Ovary (tissue), 7 donors: ENCODE measurements at regions not wholly inside any gene's neighbourhood (a gene's known extent, or its start where the extent isn't known, plus 50 kb on each side); places are given as distances from the start of the nearest gene placed in this dataset.

ENCODE experiments used
- DNase-seq, 5 donors: peaks; one replicate each; pipeline ENCODE4 v3.0.0-alpha.2; 2019 to 2020
- H3K27ac ChIP-seq, 2 donors: fragments of 200-600 bp; one replicate each; pipeline versions ENCODE4 v1.5.1 to v1.8.0; 2019 to 2022
- H3K27me3 ChIP-seq: fragments of 200-600 bp; one replicate; pipeline ENCODE4 v1.8.0; 2022
- H3K36me3 ChIP-seq: fragments of 200-600 bp; sonication (generic); one replicate; pipeline ENCODE4 v1.5.1; 2019
- H3K4me1 ChIP-seq: one replicate; pipeline ENCODE4 v1.8.1; 2013; ENCODE audit warnings: mild to moderate bottlenecking, moderate library complexity; ENCODE audit not compliant: insufficient read depth
- H3K4me3 ChIP-seq: fragments of 200-600 bp; sonication (generic); one replicate; pipeline ENCODE4 v1.5.1; 2017
- H3K9me3 ChIP-seq, 2 donors: fragments of 200-600 bp in 1 of 2; sonication (generic) in 1 of 2; one replicate each; pipeline versions ENCODE4 v1.5.1 to v1.8.1; 2013 to 2019; ENCODE audit warnings: mild to moderate bottlenecking in 1 of 2, moderate library complexity in 1 of 2
- EP300 ChIP-seq: sonication (generic); formaldehyde crosslinking; IDR thresholded peaks from one replicate; pipeline ENCODE4 v1.6.1; 2017; ENCODE audit warnings: antibody characterized with exemption
- POLR2A ChIP-seq: fragments of 450-650 bp; IDR thresholded peaks from one replicate; pipeline ENCODE4 v1.6.1; 2017; ENCODE audit warnings: antibody characterized with exemption, mild to moderate bottlenecking, moderate library complexity
- WGBS, 3 donors: extraction: QIAGEN DNeasy Blood & Tissue Kit in 1 of 3; methylation state at CpG; one replicate each; pipeline versions ENCODE4 v1.1.5 to v1.1.7; 2013 to 2017; 5-methylcytosine and 5-hydroxymethylcytosine counted together
- intact Hi-C, 4 donors: fragments of 100-400 bp; cut with DNase I; formaldehyde crosslinking; loops; one replicate each; pipeline versions ENCODE4 v1.11.0 to v1.15.1; 2022 to 2023
- TF ChIP-seq, protein P1 (sequence below), 3 donors: fragments of 450-650 bp in 2 of 3; fragments of 200-600 bp in 1 of 3; IDR thresholded peaks; one replicate each; pipeline versions ENCODE4 v1.5.1 to v1.8.0; 2016 to 2022; ENCODE audit warnings: antibody characterized with exemption in 3 of 3, mild to moderate bottlenecking in 1 of 3
- donor health status: DM: no; HTN: no; CAD: no; lungs with moderate emphysema.
- donor health status: DM: no; HTN: no; CAD: no.
- donor health status: Bipolar disorder and iron deficiency.
- donor health status: DM: no; HTN: no; CAD: no.
- donor health status: DM: yes; HTN: yes; CAD: no.

DNA sequence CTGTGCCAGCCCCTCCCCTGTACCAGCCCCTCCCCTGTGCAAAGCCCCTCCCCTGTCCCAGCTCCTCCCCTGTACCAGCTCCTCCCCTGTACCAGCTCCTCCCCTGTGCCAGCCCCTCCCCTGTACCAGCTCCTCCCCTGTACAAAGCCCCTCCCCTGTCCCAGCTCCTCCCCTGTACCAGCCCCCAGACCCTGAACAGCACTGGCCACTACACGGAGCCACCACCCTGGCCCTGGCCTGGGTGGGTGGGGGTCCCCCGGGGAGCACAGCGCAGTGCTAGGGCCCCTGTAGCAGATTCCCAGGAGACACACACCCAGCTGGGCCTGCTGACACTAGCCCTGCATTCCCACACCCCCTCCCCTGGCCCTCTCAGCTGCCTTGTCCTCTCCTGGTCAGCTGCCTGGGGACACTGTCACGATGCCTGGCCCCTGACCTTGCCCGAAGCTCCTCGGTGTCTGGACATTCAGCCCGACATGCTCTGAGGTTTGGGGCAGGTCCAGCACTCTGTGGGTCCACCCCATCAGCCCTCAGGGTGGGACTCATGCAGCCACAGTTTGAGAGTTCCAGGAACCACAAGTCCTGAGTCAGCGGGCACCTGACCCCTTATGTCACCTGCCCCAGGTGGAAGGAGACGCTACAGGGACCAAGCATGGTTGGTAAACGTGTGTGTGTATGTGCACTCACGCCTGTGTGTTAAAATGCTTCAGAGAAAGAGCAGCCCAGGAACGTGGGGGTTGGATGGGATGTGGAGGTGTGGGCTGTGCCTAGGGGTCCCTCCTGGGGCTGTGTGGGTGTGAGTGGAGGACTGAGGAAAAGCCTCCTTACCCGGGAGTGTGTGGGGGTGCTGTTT, 114.2 kb downstream of the METRNL start:
- peak in 4 of 5 donors; percentile 18 to 38 (median 25) for DNase-seq
- TF ChIP-seq POLR2A = no peak
- no peak for TF ChIP-seq EP300
- TF ChIP-seq, protein P1, sequence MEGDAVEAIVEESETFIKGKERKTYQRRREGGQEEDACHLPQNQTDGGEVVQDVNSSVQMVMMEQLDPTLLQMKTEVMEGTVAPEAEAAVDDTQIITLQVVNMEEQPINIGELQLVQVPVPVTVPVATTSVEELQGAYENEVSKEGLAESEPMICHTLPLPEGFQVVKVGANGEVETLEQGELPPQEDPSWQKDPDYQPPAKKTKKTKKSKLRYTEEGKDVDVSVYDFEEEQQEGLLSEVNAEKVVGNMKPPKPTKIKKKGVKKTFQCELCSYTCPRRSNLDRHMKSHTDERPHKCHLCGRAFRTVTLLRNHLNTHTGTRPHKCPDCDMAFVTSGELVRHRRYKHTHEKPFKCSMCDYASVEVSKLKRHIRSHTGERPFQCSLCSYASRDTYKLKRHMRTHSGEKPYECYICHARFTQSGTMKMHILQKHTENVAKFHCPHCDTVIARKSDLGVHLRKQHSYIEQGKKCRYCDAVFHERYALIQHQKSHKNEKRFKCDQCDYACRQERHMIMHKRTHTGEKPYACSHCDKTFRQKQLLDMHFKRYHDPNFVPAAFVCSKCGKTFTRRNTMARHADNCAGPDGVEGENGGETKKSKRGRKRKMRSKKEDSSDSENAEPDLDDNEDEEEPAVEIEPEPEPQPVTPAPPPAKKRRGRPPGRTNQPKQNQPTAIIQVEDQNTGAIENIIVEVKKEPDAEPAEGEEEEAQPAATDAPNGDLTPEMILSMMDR (IDR thresholded peaks at IDR 0.05) = no peak
- no peaks in the 10 kb centered on the region for H3K9me3 ChIP-seq
- no peaks in the 10 kb centered on the region for H3K36me3 ChIP-seq
- 30 to 60% (median 44%) methylated on average over 8 to 13 of the region's 13 CpGs for WGBS, 3 donors
- H3K4me3 ChIP-seq = no peak overlapping the region
- intact Hi-C loops = no loop called here
- peaks cover 35% of the 10 kb centered on the region for H3K4me1 ChIP-seq
- no peak overlapping the region for H3K27ac ChIP-seq
- H3K27me3 ChIP-seq = no peaks in the 10 kb centered on the region

DNA sequence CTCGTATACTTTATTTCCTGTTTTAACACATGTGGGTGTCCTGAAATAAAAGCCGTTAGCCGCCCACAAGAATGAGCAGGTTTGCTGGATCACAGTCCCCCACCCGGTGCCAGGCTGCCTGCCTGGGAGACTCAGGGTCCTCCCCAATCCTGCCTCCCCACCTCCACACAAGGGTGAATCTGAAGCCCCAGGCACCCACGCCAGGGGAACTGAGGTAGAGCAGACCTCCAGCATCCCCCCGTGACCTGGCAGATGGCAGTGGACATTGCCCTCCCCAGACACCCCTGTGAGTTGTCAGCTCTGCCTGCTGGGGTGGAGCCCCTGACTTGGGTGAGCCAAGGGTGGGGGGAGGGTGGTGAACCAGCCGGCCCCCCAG, 114.8 kb downstream of the METRNL start:
- Histone ChIP-seq H3K36me3 (no peaks in the 10 kb centered on the region), H3K9me3 (no peaks in the 10 kb centered on the region), H3K4me1 (peaks cover 32% of the 10 kb centered on the region), H3K4me3 (no peak overlapping the region), H3K27ac (no peak overlapping the region), H3K27me3 (no peaks in the 10 kb centered on the region)
- TF ChIP-seq, protein P1 (IDR thresholded peaks at IDR 0.05) = no peak
- TF ChIP-seq EP300 (no peak), POLR2A (no peak)
- intact Hi-C loops = no loop called here
- 52 to 78% (median 64%) methylated on average over 6 to 7 of the region's 7 CpGs for WGBS, 3 donors
- peak in 3 of 5 donors; percentile 13 to 36 (median 17) for DNase-seq

DNA sequence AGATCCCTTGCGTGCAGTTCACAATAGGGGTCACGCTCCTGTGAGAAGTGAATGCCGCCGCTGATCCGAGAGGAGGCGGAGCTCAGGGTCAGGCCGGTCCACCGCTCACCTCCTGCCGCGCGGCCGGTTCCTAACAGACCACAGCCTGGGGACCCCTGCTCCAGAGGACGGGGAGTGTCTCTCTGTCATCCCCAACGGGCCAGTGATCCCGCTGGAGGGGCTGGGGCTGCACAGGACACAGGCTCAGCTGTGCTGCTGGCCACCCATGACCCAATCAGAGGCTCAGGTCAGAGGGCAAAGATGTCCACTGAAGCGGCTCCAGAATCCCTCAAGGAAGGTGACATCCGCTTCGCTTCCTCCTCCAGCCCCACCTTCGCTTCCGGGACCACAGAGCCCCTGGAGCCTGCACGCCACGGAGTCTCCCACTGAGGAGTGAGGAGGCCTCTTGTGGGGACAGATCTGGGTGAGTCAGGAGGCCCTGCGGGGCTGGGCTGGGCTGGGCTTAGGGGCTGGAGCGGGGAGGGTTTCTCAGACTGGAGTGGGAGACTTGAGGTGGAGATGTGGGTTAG, 115.4 kb downstream of the METRNL start:
- peak in 3 of 5 donors; percentile 8 to 39 (median 21) for DNase-seq
- Histone ChIP-seq H3K36me3 (no peaks in the 10 kb centered on the region), H3K27ac (peak overlapping the region in 1 of 2 donors; percentile 63), H3K4me1 (peaks cover 29% of the 10 kb centered on the region), H3K9me3 (no peaks in the 10 kb centered on the region), H3K4me3 (no peak overlapping the region), H3K27me3 (no peaks in the 10 kb centered on the region)
- 93 to 96% (median 96%) methylated on average over 24 of the region's 24 CpGs for WGBS, 3 donors
- intact Hi-C loops = no loop called here
- no peak for TF ChIP-seq EP300
- TF ChIP-seq POLR2A = no peak
- TF ChIP-seq, protein P1 (IDR thresholded peaks at IDR 0.05) = no peak

DNA sequence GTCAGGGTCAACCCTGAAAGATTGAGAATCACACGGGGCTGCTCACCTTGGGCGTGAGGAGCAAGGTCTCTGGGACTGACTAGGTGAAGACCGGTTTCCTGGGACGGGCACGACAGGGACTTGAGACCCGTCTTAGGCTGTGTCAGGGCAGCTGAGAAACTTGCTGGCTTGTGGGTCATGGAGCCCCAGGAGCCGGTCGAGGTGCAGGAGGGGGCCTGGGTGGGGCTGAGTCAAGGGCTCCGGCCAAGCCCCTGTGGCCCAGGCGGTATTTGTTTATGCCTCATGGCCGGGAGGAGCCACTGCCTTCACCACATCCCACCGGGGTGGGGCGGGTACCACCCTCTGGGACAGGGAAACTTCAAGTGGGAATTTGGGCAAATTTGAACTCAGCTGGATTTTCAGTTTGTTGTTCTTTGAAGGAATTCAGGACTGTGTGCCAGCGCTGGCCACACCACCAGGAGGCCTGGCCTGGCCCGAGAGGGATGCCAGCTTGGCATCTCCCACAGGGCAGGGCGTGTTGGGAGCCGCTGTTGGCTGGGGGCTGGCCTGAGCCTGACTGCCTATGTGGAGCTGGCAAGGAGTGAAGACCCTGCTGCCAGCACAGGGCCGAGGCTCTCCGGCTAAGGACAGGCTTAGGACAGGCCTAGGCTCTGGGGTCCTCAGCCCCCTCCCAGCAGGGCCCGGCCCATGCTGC, 116.1 kb downstream of the METRNL start:
- Histone ChIP-seq H3K9me3 (no peaks in the 10 kb centered on the region), H3K27me3 (no peaks in the 10 kb centered on the region), H3K4me1 (peaks cover 23% of the 10 kb centered on the region), H3K36me3 (no peaks in the 10 kb centered on the region), H3K27ac (peak overlapping the region in 1 of 2 donors; percentile 63), H3K4me3 (no peak overlapping the region)
- no peak for TF ChIP-seq POLR2A
- WGBS, 3 donors = 35 to 53% (median 42%) methylated on average over 19 to 20 of the region's 20 CpGs
- peak in 3 of 5 donors; percentile 39 to 57 (median 41) for DNase-seq
- intact Hi-C loops = no loop called here
